Neural cell (in vitro differentiated cells): ENCODE measurements at regions not wholly inside any gene's neighbourhood (a gene's known extent, or its start where the extent isn't known, plus 50 kb on each side); places are given as distances from the start of the nearest gene placed in this dataset.
A peak's percentile ranks its signal among the peaks of the same experiment; 100 is the strongest.
"Not testable (repeated sequence)": the region's sequence is repeated elsewhere in the genome, so short reads cannot be mapped to it uniquely, and the experiment has no call there.

Experiments
- H2AFZ ChIP-seq: fragments of 200-600, 300-800 bp; sonication (generic), shearing (Covaris generic); 2 replicates; pipeline ENCODE4 v1.6.0; 2014; ENCODE audit warnings: low read depth, mild to moderate bottlenecking, antibody characterized with exemption, low read length, moderate library complexity
- H3F3A ChIP-seq: fragments of 200-600 bp; shearing (Covaris generic); 2 replicates; pipeline ENCODE4 v1.6.1; 2016; ENCODE audit warnings: mild to moderate bottlenecking, moderate library complexity, mixed read lengths, antibody characterized with exemption, low read length; ENCODE audit not compliant: insufficient read depth, poor library complexity, severe bottlenecking
- H3K27ac ChIP-seq: fragments of 200-600, 300-800 bp; sonication (generic), shearing (Covaris generic); 2 replicates; pipeline ENCODE4 v1.5.1; 2014; ENCODE audit warnings: mild to moderate bottlenecking, low read length, moderate library complexity
- H3K27me3 ChIP-seq: fragments of 300-800, 200-600 bp; sonication (generic), shearing (Covaris generic); 2 replicates; pipeline ENCODE4 v1.6.0; 2014; ENCODE audit warnings: mild to moderate bottlenecking, low read depth, low read length, moderate library complexity; ENCODE audit not compliant: insufficient read depth
- H3K36me3 ChIP-seq: fragments of 300-800, 200-600 bp; sonication (generic), shearing (Covaris generic); 2 replicates; pipeline ENCODE4 v1.5.1; 2014; ENCODE audit warnings: mild to moderate bottlenecking, antibody characterized with exemption, low read length, moderate library complexity; ENCODE audit not compliant: insufficient read depth
- H3K4me2 ChIP-seq: fragments of 300-800, 200-600 bp; sonication (generic), shearing (Covaris generic); 2 replicates; pipeline ENCODE4 v1.6.0; 2014; ENCODE audit warnings: mild to moderate bottlenecking, low read length
- H3K4me3 ChIP-seq: fragments of 300-800, 200-600 bp; sonication (generic), shearing (Covaris generic); 2 replicates; pipeline ENCODE4 v1.5.1; 2014; ENCODE audit warnings: mild to moderate bottlenecking, low read length, moderate library complexity
- H3K79me2 ChIP-seq: fragments of 200-600 bp; shearing (Covaris generic); replicated peaks from 2 replicates; pipeline ENCODE4 v1.6.0; 2014; ENCODE audit warnings: mild to moderate bottlenecking, low read length, moderate library complexity; ENCODE audit not compliant: insufficient read depth
- H3K9ac ChIP-seq: fragments of 300-800, 200-600 bp; sonication (generic), shearing (Covaris generic); 2 replicates; pipeline ENCODE4 v1.6.1; 2016; ENCODE audit warnings: mild to moderate bottlenecking, low read length, mixed read lengths
- H3K9me2 ChIP-seq: fragments of 200-600 bp; shearing (Covaris generic); 2 replicates; pipeline ENCODE4 v1.6.1; 2016; ENCODE audit warnings: mild to moderate bottlenecking, low read length, mixed read lengths; ENCODE audit not compliant: insufficient read depth
- H3K9me3 ChIP-seq: fragments of 200-600, 300-800 bp; sonication (generic), shearing (Covaris generic); 2 replicates; pipeline ENCODE4 v1.6.1; 2016; ENCODE audit warnings: mild to moderate bottlenecking, mixed run types, low read length, moderate library complexity, mixed read lengths
- H4K20me1 ChIP-seq: fragments of 200-600 bp; shearing (Covaris generic); 2 replicates; pipeline ENCODE4 v1.6.1; 2016; ENCODE audit warnings: mild to moderate bottlenecking, mixed run types; ENCODE audit not compliant: insufficient read depth
- CTCF ChIP-seq: fragments of 450-650 bp; IDR thresholded peaks from 2 replicates; pipeline ENCODE4 v1.5.1; 2014; ENCODE audit warnings: antibody characterized with exemption, mild to moderate bottlenecking, moderate library complexity; ENCODE audit not compliant: poor library complexity, severe bottlenecking
- RAD21 ChIP-seq: fragments of 450-650 bp; conservative IDR thresholded peaks from 2 replicates; pipeline ENCODE4 v1.6.1; 2014; ENCODE audit warnings: antibody characterized with exemption, mild to moderate bottlenecking, moderate library complexity
- SMC3 ChIP-seq: fragments of 450-650 bp; conservative IDR thresholded peaks from 2 replicates; pipeline ENCODE4 v1.6.1; 2014; ENCODE audit warnings: antibody characterized with exemption, mild to moderate bottlenecking, moderate library complexity; ENCODE audit not compliant: poor library complexity

GRCh38 chr1:243049716-243050115, 205.4 kb downstream of the CEP170 start:
- not testable (repeated sequence) for H4K20me1 ChIP-seq, H3K4me3 ChIP-seq, H3K27ac ChIP-seq, H3K27me3 ChIP-seq, H3K79me2 ChIP-seq, H3K9ac ChIP-seq, H2AFZ ChIP-seq, H3K4me2 ChIP-seq, H3K36me3 ChIP-seq, H3F3A ChIP-seq, H3K9me3 ChIP-seq, H3K9me2 ChIP-seq

GRCh38 chr1:243021365-243021764, 233.7 kb downstream of the CEP170 start:
- H3K79me2 ChIP-seq, H3K9ac ChIP-seq, H3F3A ChIP-seq, H3K9me3 ChIP-seq, H3K4me2 ChIP-seq, H3K27me3 ChIP-seq, H2AFZ ChIP-seq, H3K9me2 ChIP-seq, H3K4me3 ChIP-seq, H3K36me3 ChIP-seq, H4K20me1 ChIP-seq, H3K27ac ChIP-seq: not testable (repeated sequence)
- TF ChIP-seq SMC3: peak; percentile 44
- peak; percentile 46 for TF ChIP-seq RAD21
- peak; percentile 46 for TF ChIP-seq CTCF

GRCh38 chr1:243019030-243019635, 235.9 kb downstream of the CEP170 start:
- not testable (repeated sequence) for H3F3A ChIP-seq, H3K9me2 ChIP-seq, H3K9me3 ChIP-seq, H3K9ac ChIP-seq, H4K20me1 ChIP-seq, H3K27ac ChIP-seq, H3K4me2 ChIP-seq, H3K79me2 ChIP-seq, H3K27me3 ChIP-seq, H3K4me3 ChIP-seq, H2AFZ ChIP-seq, H3K36me3 ChIP-seq

GRCh38 chr1:243010719-243011118, 244.4 kb downstream of the CEP170 start:
- H3K9me2 ChIP-seq, H3K9me3 ChIP-seq, H3K9ac ChIP-seq, H3K4me2 ChIP-seq, H3F3A ChIP-seq, H3K79me2 ChIP-seq, H4K20me1 ChIP-seq, H2AFZ ChIP-seq, H3K27ac ChIP-seq, H3K27me3 ChIP-seq, H3K36me3 ChIP-seq, H3K4me3 ChIP-seq: not testable (repeated sequence)
- TF ChIP-seq CTCF (peak; percentile 43), RAD21 (peak; percentile 34), SMC3 (peak; percentile 56)

GRCh38 chr1:243001003-243001402, 254.1 kb downstream of the CEP170 start:
- H3K27me3 ChIP-seq, H3K27ac ChIP-seq, H3K9me2 ChIP-seq, H3K9ac ChIP-seq, H2AFZ ChIP-seq, H3K36me3 ChIP-seq, H3K4me2 ChIP-seq, H3K4me3 ChIP-seq, H3K9me3 ChIP-seq, H3F3A ChIP-seq, H3K79me2 ChIP-seq, H4K20me1 ChIP-seq: not testable (repeated sequence)

- H3K36me3 ChIP-seq, H3K27ac ChIP-seq, H3K9me2 ChIP-seq, H2AFZ ChIP-seq, H3K4me2 ChIP-seq, H3K4me3 ChIP-seq, H3K27me3 ChIP-seq, H3K9ac ChIP-seq, H3K9me3 ChIP-seq, H3K79me2 ChIP-seq, H4K20me1 ChIP-seq, H3F3A ChIP-seq: not testable (repeated sequence)
Measured at GRCh38 chr1:242992776-242993175, 262.3 kb downstream of the CEP170 start.
